Kasumi-1 (cell line): ENCODE measurements at regions not wholly inside any gene's neighbourhood (a gene's known extent, or its start where the extent isn't known, plus 50 kb on each side); places are given as distances from the start of the nearest gene placed in this dataset.
A peak's percentile ranks its signal among the peaks of the same experiment; 100 is the strongest.
"Not testable (repeated sequence)": the region's sequence is repeated elsewhere in the genome, so short reads cannot be mapped to it uniquely, and the experiment has no call there.

Experiments used
- DNase-seq, 2 experiments: peaks; one replicate each; lab custom pipeline; 2025; lab: John Stamatoyannopoulos, UW

- DNase-seq = no peak
These were observed 260.2 kb downstream of the SDHAF3 start for GRCh38 chr7:97377713-97378112.

GRCh38 chr7:97381815-97382554 lies 264.5 kb downstream of the SDHAF3 start:
- no peak for DNase-seq

- DNase-seq = no peak
These were observed 272.6 kb downstream of the SDHAF3 start for GRCh38 chr7:97390052-97390451.

- no peak for DNase-seq
These were observed 273.6 kb downstream of the SDHAF3 start for GRCh38 chr7:97390915-97391593.

- no peak for DNase-seq
These were observed 283.9 kb downstream of the SDHAF3 start for GRCh38 chr7:97401398-97401797.

GRCh38 chr7:97405835-97406234 lies 288.3 kb downstream of the SDHAF3 start:
- DNase-seq = no peak

- no peak for DNase-seq
These were observed 289.6 kb downstream of the SDHAF3 start for GRCh38 chr7:97407106-97407505.

GRCh38 chr7:97409346-97409745 lies 291.8 kb downstream of the SDHAF3 start:
- no peak for DNase-seq

GRCh38 chr7:97418312-97418711 lies 300.8 kb downstream of the SDHAF3 start:
- DNase-seq = no peak

GRCh38 chr7:97419898-97420297 lies 302.4 kb downstream of the SDHAF3 start:
- DNase-seq = no peak

GRCh38 chr7:97421307-97421930 lies 303.9 kb downstream of the SDHAF3 start:
- DNase-seq = no peak

- no peak for DNase-seq
These were observed 304.5 kb downstream of the SDHAF3 start for GRCh38 chr7:97422046-97422445.

- DNase-seq = no peak
These were observed 301.9 kb upstream of the TAC1 start for GRCh38 chr7:97430006-97430405.

- peak in 1 of 2 experiments; percentile 17 for DNase-seq
These were observed 292.2 kb upstream of the TAC1 start for GRCh38 chr7:97439637-97440214.

- no peak for DNase-seq
These were observed 285.5 kb upstream of the TAC1 start for GRCh38 chr7:97446361-97446760.

- DNase-seq = not testable (repeated sequence)
These were observed 282.4 kb upstream of the TAC1 start for GRCh38 chr7:97449448-97449847.

GRCh38 chr7:97450516-97450915 lies 281.4 kb upstream of the TAC1 start:
- DNase-seq = no peak

- DNase-seq = no peak
These were observed 277.2 kb upstream of the TAC1 start for GRCh38 chr7:97454636-97455035.

- DNase-seq = no peak
These were observed 274.8 kb upstream of the TAC1 start for GRCh38 chr7:97457054-97457453.

GRCh38 chr7:97460433-97460832 lies 271.5 kb upstream of the TAC1 start:
- DNase-seq = no peak

- no peak for DNase-seq
These were observed 270.3 kb upstream of the TAC1 start for GRCh38 chr7:97461596-97461995.

GRCh38 chr7:97466071-97466470 lies 265.8 kb upstream of the TAC1 start:
- no peak for DNase-seq
